HepG2 (cell line): ENCODE measurements at regions not wholly inside any gene's neighbourhood (a gene's known extent, or its start where the extent isn't known, plus 50 kb on each side); places are given as distances from the start of the nearest gene placed in this dataset.

Source experiments
- ATAC-seq: fragments of 200-7000 bp; cut with Tn5 transposase; 3 replicates; pipeline ENCODE4 v1.9.1; 2020; ENCODE audit warnings: mild to moderate bottlenecking, moderate library complexity
- BruUV-seq: library from RNA; stranded (reverse); fragments of 400-500 nt; replicated peaks from 2 replicates; lab custom pipeline; 2021; lab: Mats Ljungman, UMichigan
- CTCF ChIA-PET: fragments of 300-600 bp; formaldehyde crosslinking; extraction: SDS; loops from one replicate; lab custom pipeline; 2021; ENCODE audit warnings: low total read pairs, inconsistent platforms, low intra/inter-chr PET ratio; lab: Yijun Ruan, JAX
- POLR2A ChIA-PET: fragments of 350-600 bp; sonication (Branson Sonifier 250); formaldehyde crosslinking; loops from one replicate; lab custom pipeline; 2020; ENCODE audit warnings: antibody characterized with exemption, inconsistent platforms; lab: Yijun Ruan, JAX
- DNase-seq: peaks from one replicate; pipeline ENCODE4 v3.0.0-alpha.2; 2015; ENCODE audit warnings: low spot score
- FAIRE-seq: peaks from 3 replicates; lab custom pipeline; 2011; peaks lifted over from hg19 to GRCh38; lab: Jason Lieb, UNC
- H2AFZ ChIP-seq: one replicate; pipeline ENCODE4 v1.6.1; 2011; ENCODE audit warnings: low read length, inconsistent platforms
- H3K27ac ChIP-seq: fragments of 300-600 bp; 3 replicates; pipeline ENCODE4 v1.8.0; 2011; ENCODE audit warnings: mixed run types, mild to moderate bottlenecking, mixed read lengths, low read length, inconsistent platforms; ENCODE audit not compliant: insufficient read depth; ENCODE audit errors: extremely low read length
- H3K27me3 ChIP-seq, 2 experiments: fragments of 200-600 bp in 1 of 2; 2 replicates in 1 of 2; 3 replicates in 1 of 2; pipeline versions ENCODE4 v1.6.0 to v1.8.0; 2011; ENCODE audit warnings: low read length in 2 of 2, mild to moderate bottlenecking in 2 of 2, moderate library complexity in 2 of 2, inconsistent platforms in 1 of 2; ENCODE audit not compliant: insufficient read depth in 2 of 2, control insufficient read depth in 1 of 2
- H3K36me3 ChIP-seq, 2 experiments: fragments of 200-600 bp in 1 of 2; replicated peaks in 1 of 2; 2 replicates in 1 of 2; 3 replicates in 1 of 2; pipeline versions ENCODE4 v1.5.1 to v1.8.0; 2011; ENCODE audit warnings: low read length in 2 of 2, inconsistent platforms in 1 of 2; ENCODE audit not compliant: insufficient read depth in 2 of 2, control insufficient read depth in 1 of 2
- H3K4me1 ChIP-seq: 2 replicates; pipeline ENCODE4 v1.5.1; 2012; ENCODE audit warnings: low read length, inconsistent platforms; ENCODE audit not compliant: insufficient read depth
- H3K4me2 ChIP-seq: 2 replicates; pipeline ENCODE4 v1.6.0; 2011; ENCODE audit warnings: low read depth, low read length, inconsistent platforms
- H3K4me3 ChIP-seq, 3 experiments: fragments of 200-600 bp in 1 of 3; sonication (generic), shearing (Covaris generic) in 1 of 3; replicated peaks in 1 of 3; 2 replicates each; pipeline ENCODE4 v1.5.1; 2011 to 2016; ENCODE audit warnings: low read length in 3 of 3, inconsistent platforms in 2 of 3, low read depth in 2 of 3, mild to moderate bottlenecking in 2 of 3, control low read depth in 1 of 3, mixed read lengths in 1 of 3; ENCODE audit not compliant: insufficient read depth in 1 of 3
- H3K79me2 ChIP-seq: one replicate; pipeline ENCODE4 v1.6.1; 2011; ENCODE audit warnings: low read length, inconsistent platforms; ENCODE audit not compliant: insufficient read depth
- H3K9ac ChIP-seq: 2 replicates; pipeline ENCODE4 v1.6.0; 2011; ENCODE audit warnings: mild to moderate bottlenecking, low read depth, low read length, inconsistent platforms; ENCODE audit not compliant: insufficient read depth
- H3K9me3 ChIP-seq: 2 replicates; pipeline ENCODE4 v1.5.1; 2012; ENCODE audit warnings: mild to moderate bottlenecking, low read length
- H4K20me1 ChIP-seq: 2 replicates; pipeline ENCODE4 v1.6.0; 2011; ENCODE audit warnings: inconsistent platforms, mild to moderate bottlenecking, low read length, moderate library complexity; ENCODE audit not compliant: insufficient read depth
- CHCHD3 ChIP-seq: sonication (generic); formaldehyde crosslinking; IDR thresholded peaks from 2 replicates; pipeline ENCODE4 v1.8.0; 2022; ENCODE audit warnings: mild to moderate bottlenecking, missing genetic modification reagents, moderate library complexity
- JUN ChIP-seq: sonication (generic); formaldehyde crosslinking; IDR thresholded peaks from 2 replicates; pipeline ENCODE4 v1.4.0; 2020; ENCODE audit warnings: mild to moderate bottlenecking, missing genetic modification reagents
- MED1 ChIP-seq: sonication (generic); formaldehyde crosslinking; IDR thresholded peaks from 2 replicates; pipeline ENCODE4 v1.4.0; 2020; ENCODE audit warnings: missing genetic modification reagents
- MYC ChIP-seq: sonication (generic); formaldehyde crosslinking; IDR thresholded peaks from 2 replicates; pipeline ENCODE4 v1.9.0; 2021; ENCODE audit warnings: missing genetic modification reagents, borderline replicate concordance
- ZNF225 ChIP-seq: sonication (generic); formaldehyde crosslinking; IDR thresholded peaks from 2 replicates; pipeline ENCODE4 v1.4.0; 2020; ENCODE audit warnings: mild to moderate bottlenecking, missing genetic modification reagents
- ZNF274 ChIP-seq: sonication (generic); formaldehyde crosslinking; IDR thresholded peaks from 2 replicates; pipeline ENCODE4 v1.5.1; 2020; ENCODE audit warnings: mild to moderate bottlenecking, missing genetic modification reagents
- ZNF329 ChIP-seq: sonication (generic); formaldehyde crosslinking; IDR thresholded peaks from 2 replicates; pipeline ENCODE4 v1.9.0; 2021; ENCODE audit warnings: low read depth, mild to moderate bottlenecking, missing genetic modification reagents
- ZNF569 ChIP-seq: sonication (generic); formaldehyde crosslinking; IDR thresholded peaks from 2 replicates; pipeline ENCODE4 v1.5.0; 2020; ENCODE audit warnings: mild to moderate bottlenecking, missing genetic modification reagents, moderate library complexity, borderline replicate concordance
- ZNF660 ChIP-seq: sonication (generic); formaldehyde crosslinking; IDR thresholded peaks from 2 replicates; pipeline ENCODE4 v1.5.1; 2020; ENCODE audit warnings: mild to moderate bottlenecking, low read depth, missing genetic modification reagents, borderline replicate concordance
- ZNF773 ChIP-seq: sonication (generic); formaldehyde crosslinking; IDR thresholded peaks from 2 replicates; pipeline ENCODE4 v1.4.0; 2020; ENCODE audit warnings: missing genetic modification reagents, borderline replicate concordance
- ZNF790 ChIP-seq: sonication (generic); formaldehyde crosslinking; IDR thresholded peaks from 2 replicates; pipeline ENCODE4 v1.8.0; 2022; ENCODE audit warnings: missing genetic modification reagents, mild to moderate bottlenecking, borderline replicate concordance
- WGBS: methylation state at CpG from one replicate; pipeline ENCODE4 v1.1.6; 2017; ENCODE audit warnings: low lambda C conversion rate; 5-methylcytosine and 5-hydroxymethylcytosine counted together
- in situ Hi-C: cut with HindIII; loops from 2 replicates; pipeline ENCODE4 v1.10.0; 2017; ENCODE audit warnings: low pct_unique_long_range_greater_than_20kb; ENCODE audit not compliant: extremely low pct_ligation_motif_present
- intact Hi-C: fragments of 100-400 bp; cut with micrococcal nuclease; formaldehyde crosslinking; loops from one replicate; pipeline ENCODE4 v1.10.0; 2022; ENCODE audit not compliant: unreplicated experiment
- TF ChIP-seq, protein P1 (sequence below): sonication (generic); formaldehyde crosslinking; IDR thresholded peaks from 2 replicates; pipeline ENCODE4 v1.9.0; 2021; ENCODE audit warnings: missing genetic modification reagents, borderline replicate concordance

DNA sequence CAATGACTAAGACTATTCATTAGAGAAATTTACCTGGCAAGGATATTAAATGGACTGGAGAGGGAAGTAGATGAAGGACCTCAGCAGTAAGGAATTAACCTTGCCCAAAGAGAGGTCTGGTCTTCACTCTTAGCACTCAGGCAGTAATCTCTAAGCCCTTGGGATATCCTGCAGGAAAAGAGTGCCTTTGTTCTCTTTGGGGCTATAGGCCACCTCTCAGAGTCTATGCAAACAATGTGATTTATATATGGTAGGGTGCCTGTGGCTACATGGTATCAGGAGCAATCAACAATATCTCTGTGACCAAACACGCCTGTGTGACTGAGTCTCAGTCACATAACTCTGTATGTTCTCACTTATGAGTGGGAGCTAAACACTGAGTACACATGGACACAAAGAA, 154.7 kb upstream of the CDK1 start:
- Histone ChIP-seq H3K36me3 (no peaks in the 10 kb centered on the region), H3K9me3 (no peaks in the 10 kb centered on the region), H3K9ac (no peak overlapping the region), H3K27me3 (no peaks in the 10 kb centered on the region), H4K20me1 (no peaks in the 10 kb centered on the region), H2AFZ (no peak overlapping the region), H3K4me3 (no peak overlapping the region), H3K79me2 (no peaks in the 10 kb centered on the region), H3K4me1 (peaks cover 22% of the 10 kb centered on the region), H3K27ac (no peak overlapping the region), H3K4me2 (no peak overlapping the region)
- no peak for DNase-seq
- no peak for ATAC-seq
- CTCF ChIA-PET: no interaction called here
- WGBS: 0% methylated on average over 1 of the region's 1 CpG
- no peak for FAIRE-seq
- in situ Hi-C loops: no loop called here
- no peak for TF ChIP-seq JUN (CRISPR knock-in tag)
- no peak for TF ChIP-seq ZNF773 (CRISPR knock-in tag)
- TF ChIP-seq ZNF790 (CRISPR knock-in tag): no peak
- no peak for TF ChIP-seq ZNF225
- TF ChIP-seq ZNF274 (CRISPR knock-in tag): no peak
- no peak for TF ChIP-seq ZNF329
- TF ChIP-seq CHCHD3 (CRISPR knock-in tag): no peak
- no TSS peak for BruUV-seq
- POLR2A ChIA-PET: no interaction called here
- intact Hi-C loops: no loop called here

DNA sequence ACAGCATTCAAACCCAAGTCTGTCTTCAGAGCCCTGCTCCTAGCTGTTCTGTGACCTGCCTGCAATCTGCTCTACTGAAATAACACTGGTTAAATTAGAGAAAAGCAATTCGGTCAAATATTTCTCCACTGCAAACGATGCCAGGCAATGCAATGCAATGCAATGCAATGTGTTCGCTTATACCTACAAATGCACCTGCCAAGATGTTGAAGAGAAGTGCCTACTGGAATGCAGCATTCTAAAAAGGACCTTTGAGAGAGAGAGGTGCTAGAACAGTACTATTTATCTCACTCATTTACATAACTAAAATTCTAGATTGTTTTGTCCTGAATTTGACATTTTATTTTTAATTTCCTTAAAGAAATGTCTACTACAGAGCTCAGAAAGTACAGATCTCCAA, 157.3 kb upstream of the CDK1 start:
- CTCF ChIA-PET: no interaction called here
- ATAC-seq: no peak
- H3K36me3 ChIP-seq: no peaks in the 10 kb centered on the region
- H3K4me2 ChIP-seq: no peak overlapping the region
- in situ Hi-C loops (no loop called here), intact Hi-C loops (no loop called here)
- WGBS: 41% methylated on average over 3 of the region's 3 CpGs
- H3K9me3 ChIP-seq: no peaks in the 10 kb centered on the region
- H3K27me3 ChIP-seq: no peaks in the 10 kb centered on the region
- H3K27ac ChIP-seq: no peak overlapping the region
- no peak overlapping the region for H3K9ac ChIP-seq
- no peaks in the 10 kb centered on the region for H3K79me2 ChIP-seq
- no peak overlapping the region for H3K4me3 ChIP-seq
- no TSS peak for BruUV-seq
- FAIRE-seq: no peak
- H2AFZ ChIP-seq: no peak overlapping the region
- no peaks in the 10 kb centered on the region for H4K20me1 ChIP-seq
- TF ChIP-seq MYC (CRISPR knock-in tag): no peak
- TF ChIP-seq ZNF660: no peak
- TF ChIP-seq, protein P1, sequence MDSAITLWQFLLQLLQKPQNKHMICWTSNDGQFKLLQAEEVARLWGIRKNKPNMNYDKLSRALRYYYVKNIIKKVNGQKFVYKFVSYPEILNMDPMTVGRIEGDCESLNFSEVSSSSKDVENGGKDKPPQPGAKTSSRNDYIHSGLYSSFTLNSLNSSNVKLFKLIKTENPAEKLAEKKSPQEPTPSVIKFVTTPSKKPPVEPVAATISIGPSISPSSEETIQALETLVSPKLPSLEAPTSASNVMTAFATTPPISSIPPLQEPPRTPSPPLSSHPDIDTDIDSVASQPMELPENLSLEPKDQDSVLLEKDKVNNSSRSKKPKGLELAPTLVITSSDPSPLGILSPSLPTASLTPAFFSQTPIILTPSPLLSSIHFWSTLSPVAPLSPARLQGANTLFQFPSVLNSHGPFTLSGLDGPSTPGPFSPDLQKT (CRISPR knock-in tag): no peak
- TF ChIP-seq MED1 (CRISPR knock-in tag): no peak
- TF ChIP-seq ZNF569 (CRISPR knock-in tag): no peak
- DNase-seq: no peak
- POLR2A ChIA-PET: no interaction called here
- H3K4me1 ChIP-seq: no peaks in the 10 kb centered on the region
